NCI-H1105 treated with DMSO at 0.1 percent for 48 hours (cell line): ENCODE measurements at regions not wholly inside any gene's neighbourhood (a gene's known extent, or its start where the extent isn't known, plus 50 kb on each side); places are given as distances from the start of the nearest gene placed in this dataset.

ENCODE experiments used
- DNase-seq: peaks from one replicate; lab custom pipeline; 2025; lab: John Stamatoyannopoulos, UW

GRCh38 chr2:235264121-235264493 is 229.7 kb upstream of the AGAP1 start:
- no peak for DNase-seq

GRCh38 chr2:235264512-235264911 is 229.3 kb upstream of the AGAP1 start:
- DNase-seq, result no peak

GRCh38 chr2:235265348-235265965 is 228.4 kb upstream of the AGAP1 start:
- no peak for DNase-seq

DNA sequence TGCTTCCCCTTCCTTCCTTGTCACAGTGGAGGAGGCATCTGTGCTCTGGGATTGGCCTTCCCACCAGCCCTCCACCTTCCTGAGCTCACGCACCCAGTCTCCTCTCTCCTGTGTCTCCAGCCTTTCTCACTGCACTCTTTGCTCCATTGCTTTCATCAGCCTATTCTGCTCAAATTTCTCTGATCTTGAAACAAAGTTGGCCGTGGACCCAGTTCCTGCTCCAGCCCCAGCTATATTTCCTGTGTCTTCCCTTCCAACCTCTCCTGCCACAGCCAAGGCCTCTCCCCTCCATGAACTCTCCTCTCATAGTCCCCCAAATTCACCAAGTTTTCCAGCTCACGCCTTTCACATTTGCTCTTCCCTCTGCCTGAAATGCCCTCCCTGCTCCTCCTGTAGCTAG is 226.6 kb upstream of the AGAP1 start:
- DNase-seq, result no peak

DNA sequence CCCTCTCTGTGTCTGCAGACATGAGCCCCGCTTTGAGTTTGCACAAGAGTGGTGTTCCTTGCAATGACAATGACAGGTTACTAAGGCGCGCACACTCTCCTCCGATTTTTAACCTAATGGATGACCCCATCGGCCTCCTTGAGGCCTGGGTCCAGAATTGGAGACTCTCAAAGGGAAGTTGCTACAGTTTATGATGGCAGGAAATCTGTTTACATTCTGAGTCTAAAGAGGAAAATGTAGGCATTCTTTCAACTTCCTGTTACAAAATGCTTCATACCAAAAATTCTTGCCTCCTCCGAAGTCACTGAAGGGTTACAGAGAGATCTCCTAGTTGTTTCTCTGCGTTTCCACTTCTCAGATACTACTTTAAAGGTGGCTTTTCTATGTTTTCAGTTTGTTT is 225.3 kb upstream of the AGAP1 start:
- no peak for DNase-seq

DNA sequence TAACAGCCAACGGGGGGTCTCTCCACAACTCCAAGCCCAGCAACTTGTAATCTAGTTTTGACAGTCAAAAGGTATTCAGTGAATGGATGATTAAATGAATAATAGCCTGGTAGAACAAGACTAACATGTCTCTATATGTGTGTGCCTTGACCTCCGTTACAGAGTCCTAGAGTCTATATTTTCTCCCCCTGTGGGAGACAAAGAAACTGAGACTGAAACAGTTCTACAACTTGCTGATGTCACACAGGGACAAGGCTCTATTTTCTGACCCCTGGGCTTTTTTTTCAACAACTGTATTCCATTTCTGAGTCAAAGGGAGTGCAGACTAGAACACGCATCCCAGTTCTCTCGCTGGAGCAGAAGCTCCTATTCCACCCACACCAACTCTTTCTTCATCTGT is 223.6 kb upstream of the AGAP1 start:
- no peak for DNase-seq

GRCh38 chr2:235270956-235271355 is 222.9 kb upstream of the AGAP1 start:
- DNase-seq, result no peak

DNA sequence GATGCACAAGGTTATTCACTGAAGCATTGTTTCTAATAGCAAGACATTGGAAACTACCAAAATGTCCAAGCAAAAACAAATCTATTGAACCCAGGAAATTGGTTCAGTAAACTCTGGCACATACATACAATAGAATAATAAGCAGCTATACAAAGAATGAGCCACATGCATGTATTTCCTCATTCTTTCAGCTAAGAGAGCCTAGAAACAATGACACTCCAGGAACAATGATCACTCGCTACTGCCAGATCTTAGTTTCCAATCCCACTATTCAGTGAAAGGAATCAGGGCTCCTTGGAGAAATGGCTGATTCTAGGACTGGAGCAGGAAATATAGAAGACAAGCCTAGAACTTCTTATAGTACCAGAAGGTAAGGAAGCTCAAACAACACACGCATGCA is 221.9 kb upstream of the AGAP1 start:
- no peak for DNase-seq

- no peak for DNase-seq
These were observed 219.8 kb upstream of the AGAP1 start for GRCh38 chr2:235274023-235274422.

DNA sequence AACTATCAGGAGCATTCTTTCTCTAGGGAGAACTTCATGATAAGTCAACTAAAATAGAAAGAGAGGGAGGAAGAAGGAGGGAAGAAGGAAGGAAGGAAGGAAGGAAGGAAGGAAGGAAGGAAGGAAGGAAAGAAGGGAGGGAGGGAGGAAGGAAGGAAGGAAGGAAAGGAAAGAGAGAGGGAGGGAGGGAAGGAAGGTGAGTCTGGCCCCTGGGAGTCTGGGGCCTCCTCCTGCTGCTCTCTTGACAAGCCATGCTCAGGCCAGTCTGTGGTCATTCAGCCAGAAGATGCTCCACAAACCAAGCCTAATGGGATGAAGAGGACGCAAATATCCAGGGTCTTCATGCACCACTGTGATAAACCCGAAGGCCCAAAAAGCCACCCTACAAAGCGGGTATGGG is 216.4 kb upstream of the AGAP1 start:
- DNase-seq, result no peak

DNA sequence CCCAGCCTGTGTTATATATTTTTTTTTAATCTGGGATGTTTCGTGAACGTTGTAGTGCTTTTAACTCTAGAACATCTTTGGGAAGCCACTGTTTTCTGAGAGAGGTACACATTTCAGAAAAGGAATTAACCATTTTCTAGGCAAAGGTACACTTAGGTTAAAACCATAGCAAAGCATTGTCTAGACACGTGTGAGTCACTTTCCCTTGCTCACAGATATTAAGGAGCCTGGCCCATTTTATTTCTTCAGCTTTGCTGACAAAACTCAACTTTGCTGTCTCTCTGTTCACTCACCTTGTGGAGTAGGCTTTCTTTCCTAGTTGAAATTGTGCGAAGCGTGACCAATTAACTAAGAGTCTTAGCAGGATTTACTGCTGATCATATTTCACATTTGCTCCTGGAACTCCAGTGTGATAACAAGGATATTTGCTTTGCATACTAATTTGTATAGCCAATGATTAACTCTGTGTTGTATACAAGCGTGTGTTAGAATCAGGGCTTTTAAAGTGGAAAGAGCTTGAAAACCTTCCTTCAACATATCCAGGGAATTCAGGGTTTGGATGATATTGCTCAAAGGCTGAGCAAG is 215.0 kb upstream of the AGAP1 start:
- DNase-seq, result no peak

GRCh38 chr2:235279965-235280364 is 213.9 kb upstream of the AGAP1 start:
- no peak for DNase-seq

DNA sequence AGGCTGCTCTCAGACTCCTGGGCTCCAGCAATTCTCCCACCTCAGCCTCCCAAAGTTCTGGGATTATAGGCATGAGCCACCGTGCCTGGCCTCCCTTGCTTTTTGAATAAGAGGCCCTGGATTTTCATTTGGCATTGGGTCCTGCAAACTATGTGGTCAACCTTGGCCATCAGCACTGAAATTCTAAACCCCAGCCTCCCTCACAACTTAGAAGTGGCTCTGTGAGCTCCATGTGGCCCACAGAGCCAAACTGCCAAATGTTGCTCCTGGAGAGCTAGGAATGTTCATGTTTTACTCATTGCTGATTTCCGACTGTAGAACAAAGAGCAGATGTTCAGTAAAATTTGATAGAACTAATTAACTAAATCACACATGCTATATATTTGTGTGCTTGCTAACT is 210.6 kb upstream of the AGAP1 start:
- DNase-seq, result no peak

GRCh38 chr2:235286622-235287374 is 207.0 kb upstream of the AGAP1 start:
- DNase-seq, result no peak

DNA sequence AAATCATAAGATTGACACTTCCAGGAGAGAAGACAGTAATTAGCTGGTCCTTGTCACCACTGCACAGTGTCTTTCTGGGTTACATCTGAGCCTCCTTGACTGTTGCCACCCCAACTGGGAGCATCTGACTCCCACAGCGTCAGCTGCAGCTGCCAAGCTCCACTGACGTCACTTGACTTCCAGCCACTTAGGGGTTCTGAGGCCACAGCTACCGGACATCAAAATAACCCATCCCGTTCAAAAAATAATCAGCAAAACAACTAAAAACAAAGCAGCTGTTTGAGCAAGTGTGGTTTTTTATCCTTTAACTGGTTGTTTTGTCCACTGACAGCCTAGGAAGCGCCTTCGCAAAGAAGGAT is 206.5 kb upstream of the AGAP1 start:
- DNase-seq, result no peak

DNA sequence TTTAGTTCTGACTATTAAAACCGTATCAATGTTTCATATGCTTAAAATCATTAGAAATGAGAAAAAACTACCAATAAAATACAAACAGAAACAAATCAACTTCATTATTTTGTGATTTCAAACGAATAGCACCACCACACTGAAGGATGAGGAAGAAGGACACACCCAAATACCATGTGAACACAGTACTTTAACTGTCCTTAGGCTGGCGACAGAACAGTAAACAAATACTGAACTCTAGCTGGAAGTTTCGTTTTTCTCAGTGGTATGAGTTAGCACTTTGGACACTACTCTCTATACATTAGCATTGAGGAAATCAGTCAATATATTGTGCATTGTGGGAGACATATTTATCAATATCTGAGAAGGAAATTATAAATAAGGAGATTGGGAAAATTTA is 202.4 kb upstream of the AGAP1 start:
- no peak for DNase-seq

GRCh38 chr2:235293061-235293460 is 200.8 kb upstream of the AGAP1 start:
- DNase-seq, result no peak

DNA sequence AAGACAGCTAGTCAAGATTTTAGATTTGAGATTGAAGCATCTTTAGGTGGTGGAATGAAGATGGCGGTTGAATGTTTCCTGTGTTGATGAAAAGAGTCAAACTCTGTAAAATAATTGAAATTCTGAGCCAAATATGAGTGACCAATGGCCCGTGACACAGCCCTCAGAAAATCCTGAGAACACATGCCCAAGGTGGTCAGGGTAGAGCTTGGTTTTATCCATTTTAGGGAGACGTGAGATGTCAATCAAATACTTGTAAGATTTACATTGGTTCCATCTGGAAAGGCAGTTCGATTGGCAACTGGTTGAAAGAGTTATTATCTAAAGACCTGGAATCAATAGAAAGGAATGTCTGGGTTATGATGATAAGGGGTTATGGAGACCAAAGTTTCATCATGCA is 198.0 kb upstream of the AGAP1 start:
- DNase-seq, result no peak

DNA sequence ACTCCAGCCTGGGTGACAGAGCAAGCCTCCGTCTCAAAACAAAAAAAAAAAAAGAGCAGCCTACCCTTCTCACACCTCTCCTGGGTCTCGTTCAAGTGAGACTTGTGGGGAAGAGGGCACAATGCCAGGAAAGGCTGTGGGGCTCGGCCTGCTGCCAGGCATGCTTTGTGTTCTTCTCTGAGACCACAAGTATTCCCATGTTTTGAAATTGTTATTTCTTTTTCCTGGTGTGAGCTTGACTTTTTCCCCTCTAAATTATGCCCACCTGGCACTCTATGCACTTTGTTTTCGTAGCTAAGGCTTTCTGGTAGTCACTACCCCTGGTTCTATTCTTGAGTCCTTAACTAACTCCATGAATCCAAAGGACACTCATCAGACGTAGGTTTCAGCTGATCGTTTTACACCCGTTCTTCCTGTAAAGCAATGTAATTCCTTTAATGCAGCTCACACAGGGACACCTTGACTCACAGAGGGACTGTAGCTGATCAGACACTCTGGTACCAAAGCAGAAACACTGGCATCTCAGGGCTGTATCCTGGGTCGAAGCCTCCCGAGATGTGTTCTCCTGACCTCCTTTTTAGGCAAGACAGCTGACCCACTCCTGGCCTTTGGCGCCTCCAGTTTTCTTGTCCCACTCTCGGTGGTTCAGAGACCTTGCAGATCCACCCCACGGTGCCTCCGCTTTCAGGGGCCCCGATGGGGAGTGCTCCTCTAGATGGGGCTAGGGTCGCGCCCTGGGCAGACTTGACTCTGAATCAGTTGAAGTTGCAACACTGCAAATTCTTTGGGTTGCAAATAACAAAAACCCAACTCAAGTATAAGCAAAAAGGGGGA is 193.3 kb upstream of the AGAP1 start:
- DNase-seq, result peak; percentile 85

- no peak for DNase-seq
These were observed 192.4 kb upstream of the AGAP1 start for GRCh38 chr2:235301202-235302076.

- no peak for DNase-seq
These were observed 191.6 kb upstream of the AGAP1 start for GRCh38 chr2:235302263-235302662.
